ENCODE measurements at regions not wholly inside any gene's neighbourhood (a gene's known extent, or its start where the extent isn't known, plus 50 kb on each side); places are given as distances from the start of the nearest gene placed in this dataset.
"Not testable (repeated sequence)": the region's sequence is repeated elsewhere in the genome, so short reads cannot be mapped to it uniquely, and the experiment has no call there.

DNA sequence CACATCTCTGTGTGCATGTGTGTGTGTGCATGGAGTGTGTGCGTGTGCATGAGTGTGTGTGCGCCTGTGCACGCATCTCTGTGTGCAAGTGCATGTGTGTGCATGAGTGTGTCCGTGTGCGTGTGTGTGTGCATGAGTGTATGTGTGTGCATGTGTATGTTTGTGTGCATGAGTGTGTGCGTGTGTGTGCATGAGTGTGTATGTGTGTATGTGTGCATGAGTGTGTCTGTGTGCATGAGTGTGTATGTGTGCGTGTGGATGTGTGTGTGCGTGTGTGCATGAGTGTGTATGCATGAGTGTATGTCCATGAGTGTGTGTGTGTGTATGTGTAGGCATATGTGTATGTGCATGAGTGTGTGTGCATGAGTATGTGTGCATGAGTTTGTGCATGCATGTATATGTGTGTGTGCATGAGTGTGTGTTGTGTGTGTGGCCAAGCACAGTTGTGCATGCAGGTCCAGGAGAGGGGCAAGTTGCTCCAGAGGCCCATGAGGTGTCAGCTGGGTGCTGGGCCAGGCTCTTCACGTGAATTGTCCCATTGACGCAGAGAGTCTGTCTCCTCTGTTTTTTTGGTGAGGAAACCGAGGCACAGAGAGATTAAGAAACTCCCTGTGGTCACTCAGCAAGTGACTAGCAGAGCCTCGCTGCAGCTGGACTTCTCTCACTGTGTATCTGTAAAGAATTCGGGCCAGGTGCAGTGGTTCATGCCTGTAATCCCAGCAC, 75.5 kb downstream of the ASB1 start:
- no peak for DNase-seq

DNA sequence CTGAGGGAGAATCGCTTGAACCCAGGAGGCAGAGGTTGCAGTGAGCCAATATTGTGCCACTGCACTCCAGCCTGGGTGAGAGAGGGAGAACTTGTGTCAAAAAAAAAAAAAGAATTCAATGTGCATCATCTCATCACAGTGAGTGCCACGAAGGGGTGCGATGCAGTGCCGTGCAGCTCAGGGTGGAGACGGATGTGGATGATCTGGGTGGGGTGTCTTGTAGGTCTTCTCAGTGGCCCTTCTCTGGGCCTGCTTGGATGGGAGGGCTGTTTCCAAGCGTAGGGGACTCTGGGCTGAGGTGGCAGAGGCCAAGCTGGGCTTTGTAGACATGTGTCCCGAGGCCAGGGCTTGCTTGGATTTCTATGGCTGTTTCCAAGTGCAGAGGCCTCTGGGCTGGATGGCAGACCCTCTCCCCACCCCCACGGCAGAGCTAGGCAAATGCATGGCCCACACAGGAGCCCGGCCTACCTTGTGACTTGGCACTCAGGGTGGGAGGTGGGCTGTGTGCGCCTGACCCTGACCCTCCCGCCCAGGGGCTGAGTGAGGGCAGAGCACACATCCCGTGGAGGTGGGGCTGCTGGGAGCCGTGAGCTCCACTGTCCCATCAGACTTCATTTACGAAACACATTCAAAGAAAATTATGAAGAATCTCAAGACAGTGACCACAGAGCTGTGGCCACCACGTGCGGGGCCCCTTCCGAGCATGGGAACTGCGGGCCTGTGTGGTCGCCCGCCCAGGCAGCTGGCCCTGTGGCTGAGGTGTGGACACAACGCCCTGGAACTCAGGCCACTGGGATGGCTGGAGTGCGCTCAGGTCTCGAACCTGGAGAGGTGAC, 76.4 kb downstream of the ASB1 start:
- no peak for DNase-seq

DNA sequence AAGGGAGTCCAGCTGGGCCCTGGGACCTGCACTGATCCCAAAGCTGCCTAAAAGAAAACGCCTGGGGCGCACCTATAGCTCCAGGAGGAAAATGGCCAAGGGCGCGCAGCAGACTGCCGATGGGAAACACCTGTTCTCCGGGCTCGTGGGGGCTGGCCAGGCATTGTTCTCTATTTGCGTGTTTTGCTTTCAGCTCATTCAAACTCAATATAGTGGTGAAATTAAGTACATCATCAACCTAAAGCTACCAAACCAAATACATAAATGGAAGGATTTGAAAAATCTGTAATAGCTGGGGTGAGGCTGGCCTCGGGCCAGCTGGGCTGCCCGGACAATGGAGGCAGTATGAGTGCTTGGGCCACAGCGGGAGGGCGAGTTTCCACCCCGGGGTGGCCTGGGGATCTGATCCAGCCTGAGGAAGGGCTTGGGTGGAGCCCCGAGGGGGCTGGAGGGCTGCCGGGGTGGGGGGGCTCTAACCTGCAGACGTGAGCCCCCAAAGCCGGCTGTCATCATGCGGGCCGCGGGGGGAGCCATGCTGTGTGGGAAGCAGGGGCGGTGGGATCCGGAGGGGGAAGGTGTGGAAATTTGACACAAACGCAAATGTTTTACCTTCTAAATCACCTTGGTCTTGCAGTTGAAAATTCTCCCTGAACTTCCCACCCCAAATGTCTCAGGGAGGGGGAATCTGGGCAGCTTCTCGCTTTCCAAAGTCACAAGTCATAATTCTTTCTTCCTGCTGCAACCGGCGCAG, 77.6 kb downstream of the ASB1 start:
- DNase-seq, result no peak

DNA sequence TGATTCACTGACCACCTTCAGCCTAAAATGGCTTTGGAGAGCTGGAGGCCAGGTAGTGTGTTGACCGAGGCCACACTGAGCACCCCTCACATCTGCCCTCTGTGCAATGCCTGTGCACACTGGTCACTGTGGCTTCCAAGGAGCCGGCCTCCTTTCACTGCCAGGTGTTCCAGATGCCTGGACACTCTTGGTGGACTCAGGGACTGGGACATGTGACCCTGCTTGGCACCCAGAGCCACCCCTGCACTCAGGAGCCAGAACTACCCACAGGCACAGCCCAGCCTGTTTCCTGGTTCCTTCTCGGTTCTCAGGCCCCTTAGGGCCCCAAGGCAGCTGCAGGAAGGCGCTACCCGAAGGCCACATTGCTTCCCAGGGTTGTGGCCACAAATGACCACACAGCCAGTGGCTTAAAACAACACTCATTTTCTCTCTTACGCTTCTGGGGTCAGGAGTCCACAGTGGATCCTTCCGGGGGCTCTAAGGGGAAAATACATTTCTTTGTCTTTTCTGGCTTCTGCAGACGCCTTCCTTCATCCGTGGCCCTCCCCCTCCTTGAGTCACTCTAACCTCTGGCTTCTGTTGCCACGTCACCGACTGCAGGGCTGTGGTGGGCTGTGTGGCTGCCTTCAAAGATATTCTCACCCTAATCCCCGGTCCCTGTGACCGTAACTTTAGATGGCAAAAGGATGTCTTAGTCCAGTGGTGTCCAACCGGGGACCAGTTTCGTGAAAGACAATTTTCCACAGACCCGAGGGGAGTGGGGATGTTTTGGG, 78.6 kb downstream of the ASB1 start:
- no peak for DNase-seq

DNA sequence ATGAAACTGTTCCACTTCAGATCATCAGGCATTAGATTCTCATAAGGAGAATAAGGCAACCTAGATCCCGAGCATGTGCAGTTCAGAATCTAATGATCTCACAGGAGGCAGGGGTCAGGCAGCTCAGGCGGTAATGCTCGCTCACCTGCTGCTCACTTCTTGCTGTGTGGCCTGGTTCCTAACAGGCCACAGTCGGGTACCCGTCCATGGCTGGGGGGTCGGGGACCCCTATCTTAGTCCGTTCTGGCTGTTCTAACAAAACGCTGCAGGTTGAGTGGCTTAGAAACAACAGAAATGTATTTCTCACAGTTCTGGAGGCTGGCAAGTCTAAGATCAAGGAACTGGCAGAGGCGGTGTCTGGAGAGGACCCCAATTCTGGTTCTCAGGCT, 79.2 kb downstream of the ASB1 start:
- no peak for DNase-seq

DNA sequence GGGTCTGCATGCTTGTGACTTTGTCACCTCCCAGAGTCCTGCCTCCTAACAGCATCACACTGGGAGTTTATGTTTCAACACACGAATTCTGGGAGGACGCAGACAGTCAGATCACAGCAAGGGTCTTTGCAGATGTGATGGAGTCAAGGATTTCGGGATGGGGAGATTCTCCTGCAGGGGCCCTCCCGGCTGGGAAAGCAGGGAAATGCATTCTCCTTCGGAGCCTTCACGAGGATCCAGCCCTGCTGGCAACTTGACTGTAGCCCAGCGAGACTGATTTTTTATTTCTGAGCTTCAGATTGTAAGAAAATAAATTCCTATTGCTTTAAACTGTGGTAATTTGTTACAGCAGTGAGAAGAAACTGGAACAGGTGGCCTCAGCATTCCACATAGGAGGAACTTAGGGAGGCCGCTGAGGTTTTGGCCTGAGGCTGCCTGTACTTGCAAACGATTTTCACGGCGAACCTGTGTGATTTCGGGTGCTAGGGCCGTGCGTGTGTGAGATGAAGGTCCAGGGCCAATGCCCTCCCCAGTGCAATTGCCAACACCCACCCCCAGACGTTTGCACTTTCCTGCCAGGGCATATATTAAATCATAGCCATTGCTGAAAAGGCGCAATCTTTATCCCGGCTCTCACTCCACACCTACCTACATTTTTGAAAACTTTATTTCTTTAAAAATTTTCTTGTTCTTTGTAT, 79.8 kb downstream of the ASB1 start:
- no peak for DNase-seq

DNA sequence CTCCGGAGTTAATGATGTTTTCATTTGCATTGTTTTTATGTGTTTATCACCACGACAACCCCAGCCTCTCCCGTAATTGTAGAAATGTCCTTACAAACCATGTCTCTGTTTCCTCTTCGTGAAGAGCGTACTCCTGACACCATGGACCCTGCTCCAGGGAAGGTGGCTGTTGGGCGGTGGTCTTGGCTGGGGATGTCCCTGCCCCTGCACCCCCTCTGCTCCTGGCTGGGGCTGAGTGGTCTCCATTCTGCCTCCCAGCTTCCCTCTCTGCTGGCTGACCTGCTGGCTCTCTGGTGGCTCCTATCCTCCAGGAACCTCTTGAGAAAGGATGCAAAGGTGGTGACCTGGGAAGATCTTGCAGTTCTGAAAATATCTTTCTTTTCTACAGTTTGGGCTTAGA, 81.1 kb downstream of the ASB1 start:
- no peak for DNase-seq

DNA sequence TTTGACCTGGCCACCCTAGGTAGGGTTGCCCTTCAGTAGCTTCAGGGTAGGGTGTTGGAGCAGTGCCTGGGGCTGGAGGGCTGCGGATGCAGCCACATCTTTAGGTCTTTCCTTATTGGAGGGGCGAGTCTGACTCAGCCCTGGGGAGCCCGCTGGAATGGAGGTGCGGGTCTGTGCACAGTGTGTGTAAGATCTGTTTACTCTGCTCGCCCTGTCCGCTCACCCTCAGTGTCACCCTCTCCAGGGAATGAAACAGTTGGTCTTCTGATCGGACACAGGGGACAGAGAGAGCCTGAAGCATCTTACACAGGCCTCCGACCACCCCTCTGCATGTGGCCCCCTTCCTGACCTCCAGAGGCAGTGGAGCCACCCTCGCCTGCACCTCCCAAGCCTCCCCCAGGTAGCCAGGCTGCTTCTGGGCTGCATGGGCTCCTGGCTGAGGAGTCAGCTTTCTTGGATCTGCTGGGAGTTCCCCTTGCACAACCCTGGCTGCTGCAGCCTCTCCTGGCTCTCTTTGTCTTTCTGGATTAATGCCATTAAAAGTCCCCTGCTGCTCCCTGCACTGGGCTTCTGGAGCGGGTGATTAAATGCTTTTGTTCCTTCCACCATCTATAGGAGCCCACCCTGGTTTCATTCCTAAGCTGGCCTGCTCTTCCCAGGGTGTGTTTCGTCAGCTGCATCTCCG, 82.6 kb downstream of the ASB1 start:
- DNase-seq, result no peak

DNA sequence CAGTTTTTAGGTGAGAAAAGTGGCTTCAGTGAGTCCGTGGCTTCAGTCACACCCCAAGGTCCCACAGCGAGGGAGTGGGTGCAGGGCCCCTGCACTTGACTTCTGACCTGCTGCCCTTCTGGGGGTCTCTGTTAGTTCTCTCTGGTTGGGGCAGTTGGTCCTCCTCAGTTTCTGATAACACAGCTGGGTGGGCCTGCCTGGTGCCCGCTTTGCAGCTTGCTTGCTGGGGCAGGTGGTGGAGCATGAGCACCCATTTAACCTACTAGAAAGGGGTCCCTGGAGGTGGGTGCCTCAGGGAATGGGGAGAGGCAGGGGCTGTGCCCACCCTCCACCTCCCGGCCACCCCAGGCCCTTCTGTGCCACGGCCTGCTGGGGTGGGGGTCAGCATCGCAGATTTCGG, 83.2 kb downstream of the ASB1 start:
- no peak for DNase-seq

DNA sequence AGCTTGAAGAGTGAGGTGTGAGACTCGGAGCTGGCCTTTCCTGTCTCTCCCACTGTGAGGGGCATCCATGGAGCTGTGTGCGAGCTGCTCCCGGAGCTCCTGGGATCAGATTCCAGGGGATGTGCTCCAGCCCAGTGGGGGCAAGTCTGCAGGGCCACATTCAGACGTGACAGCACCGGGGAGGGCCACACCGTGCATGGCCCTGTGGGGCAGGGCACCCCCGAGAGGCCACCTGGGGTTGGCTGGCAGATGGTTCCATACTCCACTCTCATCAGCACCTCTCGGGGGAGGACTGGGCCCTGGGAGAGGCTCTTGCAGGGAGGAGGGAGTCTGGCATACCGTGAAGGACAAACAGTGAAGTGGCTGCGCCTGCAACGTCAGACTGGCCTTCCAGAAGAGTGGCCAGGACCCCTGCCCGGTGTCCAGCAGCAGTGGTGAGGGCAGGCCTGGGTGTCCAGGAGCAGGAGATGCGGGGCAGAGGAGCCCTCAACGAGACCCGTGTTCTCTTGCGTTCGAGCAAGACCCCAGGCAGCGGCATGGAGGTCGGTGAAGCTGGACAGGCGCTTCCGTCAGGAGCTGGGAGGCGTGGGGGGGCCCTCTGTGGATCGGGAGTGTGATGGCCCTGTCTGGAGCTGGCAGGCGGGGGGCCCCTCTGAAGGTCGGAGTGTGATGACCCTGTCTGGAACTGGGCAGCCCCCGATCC, 84.3 kb downstream of the ASB1 start:
- no peak for DNase-seq

DNA sequence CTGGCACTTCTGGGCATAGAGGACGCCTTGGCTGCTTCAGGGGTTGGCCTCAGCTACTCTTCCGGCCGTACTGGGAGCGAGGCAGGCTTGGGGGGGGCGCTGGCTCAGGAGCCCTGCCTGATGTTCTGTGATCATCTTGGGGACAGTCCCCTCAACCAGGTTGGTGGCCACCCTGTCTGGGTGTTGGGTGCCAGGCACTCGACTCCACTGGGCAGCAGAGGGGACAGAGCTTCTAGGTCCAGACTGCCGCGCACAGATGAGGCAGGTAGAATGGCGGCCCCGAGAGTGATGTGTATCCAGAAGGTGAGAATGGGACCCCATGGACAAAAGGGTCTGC, 84.9 kb downstream of the ASB1 start:
- DNase-seq, result no peak

DNA sequence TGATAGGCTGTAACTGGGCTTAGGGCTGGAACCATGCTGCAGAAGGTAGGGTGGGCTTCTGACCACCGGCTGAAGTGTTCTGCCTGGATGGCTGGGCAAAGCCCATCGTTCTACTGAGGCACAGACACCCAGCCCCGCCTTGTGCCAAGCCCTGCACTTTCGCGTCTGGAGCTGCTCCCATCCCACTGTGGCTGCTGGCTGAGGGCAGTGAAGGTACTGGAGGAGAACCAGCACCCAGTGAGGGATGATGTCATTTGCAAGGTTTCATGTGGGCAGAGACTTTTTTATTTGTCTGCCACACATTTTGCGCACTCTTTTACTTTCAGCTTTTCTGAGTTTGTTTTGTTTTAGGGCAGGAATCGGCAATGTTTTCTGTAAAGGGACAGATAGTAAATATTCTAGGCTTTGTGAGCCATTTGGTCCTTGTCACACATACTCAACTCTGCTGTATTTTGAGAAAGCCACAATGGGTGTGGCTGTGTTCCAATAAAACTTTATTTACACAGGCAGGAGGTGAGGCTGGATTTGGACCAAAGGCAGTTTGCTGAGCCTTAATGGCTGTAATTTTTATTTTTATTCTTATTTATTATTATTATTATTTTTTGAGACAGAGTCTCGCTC, 85.6 kb downstream of the ASB1 start:
- DNase-seq, result no peak

DNA sequence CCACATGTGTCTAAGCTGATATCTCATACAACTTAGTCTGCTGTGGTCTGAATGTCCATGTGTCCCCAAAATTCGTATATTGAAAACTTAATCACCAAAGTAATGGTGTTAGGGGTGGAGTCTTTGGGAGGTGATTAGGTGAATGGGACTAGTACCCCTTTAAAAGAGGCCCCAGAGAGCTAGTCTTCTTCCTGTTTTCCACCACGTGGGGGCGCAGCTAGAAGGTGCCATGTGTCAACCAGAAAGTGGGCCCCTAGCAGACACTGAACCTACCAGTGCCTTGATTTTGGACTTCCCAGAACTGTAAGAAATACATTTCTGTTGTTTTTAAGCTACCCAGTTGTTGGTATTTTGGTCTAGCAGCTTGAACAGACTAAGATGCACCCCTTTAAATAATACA, 86.6 kb downstream of the ASB1 start:
- DNase-seq, result no peak

DNA sequence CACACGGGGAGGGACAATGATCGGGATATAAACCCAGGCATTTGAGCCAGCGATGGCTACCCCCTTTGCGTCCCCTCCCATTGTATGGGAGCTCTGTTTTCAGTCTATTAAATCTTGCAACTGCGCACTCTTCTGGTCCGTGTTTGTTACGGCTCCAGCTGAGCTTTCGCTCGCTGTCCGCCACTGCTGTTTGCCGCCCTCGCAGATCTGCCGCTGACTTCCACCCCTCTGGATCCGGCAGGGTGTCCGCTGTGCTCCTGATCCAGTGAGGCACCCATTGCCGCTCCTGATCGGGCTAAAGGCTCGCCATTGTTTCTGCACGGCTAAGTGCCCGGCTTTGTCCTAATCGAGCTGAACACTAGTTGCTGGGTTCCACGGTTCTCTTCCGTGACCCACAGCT, 87.3 kb downstream of the ASB1 start:
- not testable (repeated sequence) for DNase-seq

DNA sequence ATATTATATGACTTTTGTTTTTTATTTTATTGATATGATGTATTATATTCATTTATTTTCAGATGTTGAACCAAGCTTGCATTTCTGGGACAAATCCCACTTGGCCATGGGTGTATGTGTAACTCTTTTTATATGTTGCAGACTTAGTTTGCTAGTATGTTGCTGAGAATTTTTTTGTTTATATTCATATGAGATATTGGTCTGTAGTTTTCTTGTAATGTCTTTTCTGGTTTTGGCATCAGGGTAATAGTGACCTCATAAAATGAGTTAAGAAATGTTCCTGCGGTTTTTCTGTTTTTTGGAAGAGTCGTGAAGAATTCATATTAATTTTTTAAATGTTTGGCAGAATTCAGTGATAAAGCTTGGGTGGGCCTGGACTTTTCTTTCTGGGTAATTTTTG, 88.7 kb downstream of the ASB1 start:
- no peak for DNase-seq

DNA sequence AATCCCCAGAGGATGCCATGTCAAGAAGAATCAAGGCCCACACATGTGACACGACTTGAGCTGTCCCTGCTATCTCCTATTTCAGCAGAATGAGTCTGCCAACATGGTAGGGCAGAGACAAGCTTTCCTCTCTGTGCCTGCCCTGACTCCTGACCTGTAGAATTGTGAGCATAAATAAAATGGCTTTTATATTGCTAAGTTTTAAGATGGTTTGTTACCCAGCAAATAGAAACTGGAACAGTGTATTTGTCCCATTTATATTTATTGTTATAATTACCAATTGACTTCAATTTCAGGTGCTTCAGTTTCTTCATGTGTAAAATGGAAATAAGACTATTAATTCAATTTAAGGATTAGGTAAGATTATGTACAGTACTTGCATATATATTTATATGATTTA, 90.5 kb downstream of the ASB1 start:
- DNase-seq, result no peak

DNA sequence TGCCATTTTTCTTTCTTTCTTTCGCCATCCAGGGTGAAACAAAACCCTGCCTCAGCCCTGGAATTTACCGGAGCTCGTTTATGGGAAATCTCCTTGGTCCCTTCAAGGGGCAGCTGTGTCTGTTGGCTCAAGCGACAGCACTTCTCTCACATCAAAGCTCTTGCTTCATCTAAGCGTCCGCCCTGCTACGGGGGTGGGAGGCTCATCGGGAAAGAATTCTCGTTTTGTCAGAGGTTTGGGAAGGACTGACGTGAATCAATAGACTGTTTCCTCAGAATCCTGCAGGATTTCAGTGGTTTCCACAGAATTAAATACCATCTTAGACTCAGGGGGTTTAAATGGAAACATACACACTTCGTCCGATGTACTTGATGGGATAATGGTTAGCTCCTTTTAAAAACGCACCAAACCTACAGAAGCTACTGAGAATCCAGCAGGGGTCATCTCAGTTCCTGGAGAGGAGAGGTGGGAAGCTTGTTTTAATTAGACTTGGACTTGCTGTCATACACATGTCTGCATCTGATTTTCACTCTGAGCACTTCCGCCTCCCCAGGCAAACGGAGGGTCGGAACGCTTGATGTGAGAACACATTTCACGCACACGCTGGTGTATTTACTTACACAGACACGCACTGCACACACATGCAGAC, 91.6 kb downstream of the ASB1 start:
- DNase-seq, result no peak

DNA sequence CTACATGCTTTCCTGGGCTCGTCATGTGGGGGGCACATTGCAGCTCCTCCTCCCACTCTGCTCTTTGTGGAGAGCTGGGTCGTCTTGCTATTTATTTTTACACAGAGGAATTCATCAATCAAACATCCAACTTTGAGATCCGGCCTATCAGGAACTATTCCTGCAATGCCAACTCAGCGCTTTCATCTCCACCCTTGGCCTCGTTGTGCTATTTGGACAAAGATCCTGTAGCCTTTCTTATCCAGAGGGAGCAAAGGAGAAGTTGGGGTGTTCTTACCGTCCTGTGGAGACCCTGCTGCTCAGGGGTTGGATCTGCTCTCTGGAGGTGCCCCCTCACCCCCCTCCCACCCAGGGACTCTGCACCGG, 92.1 kb downstream of the ASB1 start:
- DNase-seq, result no peak

DNA sequence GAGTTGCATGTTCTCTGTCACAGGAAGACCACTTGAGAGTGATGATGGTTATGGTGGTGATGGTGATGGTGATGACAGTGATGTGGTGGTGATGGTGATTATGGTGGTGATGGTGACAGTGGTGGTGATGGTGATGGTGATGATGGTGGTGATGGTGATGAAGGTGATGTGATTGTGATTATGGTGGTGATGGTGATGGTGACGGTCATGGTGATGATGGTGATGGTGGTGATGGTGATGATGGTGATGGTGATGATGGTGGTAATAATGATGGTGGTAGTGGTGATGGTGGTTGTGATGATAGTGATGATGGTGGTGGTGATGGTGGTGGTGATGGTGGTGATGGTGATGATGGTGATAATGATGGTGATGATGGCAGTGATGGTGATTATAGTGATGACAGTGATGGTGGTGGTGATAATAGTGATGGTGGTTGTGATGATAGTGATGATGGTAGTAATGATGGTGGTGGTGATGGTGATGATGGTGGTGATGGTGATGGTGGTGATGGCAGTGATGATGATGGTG, 93.7 kb downstream of the ASB1 start:
- no peak for DNase-seq

DNA sequence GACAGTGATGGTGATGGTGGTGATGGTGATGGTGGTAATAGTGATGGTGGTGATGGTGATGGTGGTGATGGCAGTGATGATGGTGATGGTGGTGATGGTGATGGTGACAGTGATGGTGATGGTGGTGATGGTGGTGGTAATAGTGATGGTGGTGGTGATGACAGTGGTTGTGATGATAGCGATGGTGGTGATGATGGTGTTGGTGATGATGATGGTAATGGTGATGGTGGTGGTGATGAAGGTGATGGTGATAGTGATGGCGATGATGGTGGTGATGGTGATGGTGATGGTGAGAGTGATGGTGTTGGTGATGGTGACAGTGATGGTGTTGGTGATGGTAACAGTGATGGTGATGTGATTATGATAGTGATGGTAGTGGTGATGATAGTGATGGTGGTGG, 94.3 kb downstream of the ASB1 start:
- no peak for DNase-seq
